HEK293 (cell line): ENCODE measurements at regions not wholly inside any gene's neighbourhood (a gene's known extent, or its start where the extent isn't known, plus 50 kb on each side); places are given as distances from the start of the nearest gene placed in this dataset.

ENCODE experiments used
- CTCF ChIA-PET: fragments of 350-600 bp; formaldehyde crosslinking; extraction: SDS; loops from one replicate; lab custom pipeline; 2021; ENCODE audit warnings: antibody characterized with exemption; lab: Yijun Ruan, JAX
- POLR2A ChIA-PET: fragments of 300-600 bp; formaldehyde crosslinking; extraction: SDS; loops from one replicate; lab custom pipeline; 2020; ENCODE audit warnings: antibody characterized with exemption, inconsistent platforms; lab: Yijun Ruan, JAX
- H3K27ac ChIP-seq: fragments of 200-500 bp; sonication (Bioruptor generic); 2 replicates; pipeline ENCODE4 v1.5.1; 2014; ENCODE audit warnings: low read depth, low read length, control low read depth, inconsistent platforms; ENCODE audit errors: extremely low read depth
- H3K36me3 ChIP-seq, 2 experiments: fragments of 200-500 bp in 1 of 2; sonication (Bioruptor generic) in 1 of 2; 1 replicate in 1 of 2; 2 replicates in 1 of 2; pipeline ENCODE4 v1.5.1; 2014 to 2017; ENCODE audit warnings: inconsistent platforms in 2 of 2, low read length in 2 of 2; ENCODE audit not compliant: control insufficient read depth in 2 of 2, insufficient read depth in 1 of 2
- H3K4me1 ChIP-seq: fragments of 200-500 bp; sonication (Bioruptor generic); 2 replicates; pipeline ENCODE4 v1.5.1; 2014; ENCODE audit warnings: mild to moderate bottlenecking, low read length, inconsistent platforms; ENCODE audit not compliant: control insufficient read depth, insufficient read depth
- H3K4me3 ChIP-seq: 2 replicates; pipeline ENCODE4 v1.5.1; 2011; ENCODE audit warnings: low read depth, mild to moderate bottlenecking, control low read depth, low read length, moderate library complexity
- H3K9me3 ChIP-seq: fragments of 200-500 bp; sonication (Bioruptor generic); 2 replicates; pipeline ENCODE4 v1.5.1; 2014; ENCODE audit warnings: low read depth, low read length, inconsistent platforms; ENCODE audit not compliant: control insufficient read depth, insufficient read depth
- GLI4 ChIP-seq: fragments of 450-650 bp; formaldehyde crosslinking; IDR thresholded peaks from 2 replicates; pipeline ENCODE4 v1.5.1; 2016; ENCODE audit warnings: missing biosample characterization, missing genetic modification characterization
- GLIS1 ChIP-seq: fragments of 450-650 bp; formaldehyde crosslinking; IDR thresholded peaks from 2 replicates; pipeline ENCODE4 v1.5.1; 2016; ENCODE audit warnings: missing biosample characterization, missing genetic modification characterization
- OSR2 ChIP-seq: fragments of 450-650 bp; formaldehyde crosslinking; IDR thresholded peaks from 2 replicates; pipeline ENCODE4 v1.5.1; 2016; ENCODE audit warnings: missing biosample characterization, missing genetic modification characterization
- RBAK ChIP-seq: fragments of 450-650 bp; formaldehyde crosslinking; IDR thresholded peaks from 2 replicates; pipeline ENCODE4 v1.5.1; 2016; ENCODE audit warnings: missing biosample characterization, missing genetic modification characterization
- SP7 ChIP-seq: fragments of 450-650 bp; formaldehyde crosslinking; IDR thresholded peaks from 2 replicates; pipeline ENCODE4 v1.5.1; 2016; ENCODE audit warnings: missing biosample characterization, missing genetic modification characterization
- ZBTB17 ChIP-seq: fragments of 450-650 bp; formaldehyde crosslinking; IDR thresholded peaks from 2 replicates; pipeline ENCODE4 v1.5.1; 2016; ENCODE audit warnings: missing biosample characterization, missing genetic modification characterization
- ZNF138 ChIP-seq: fragments of 450-650 bp; formaldehyde crosslinking; IDR thresholded peaks from 2 replicates; pipeline ENCODE4 v1.5.1; 2016; ENCODE audit warnings: missing biosample characterization, missing genetic modification characterization, borderline replicate concordance
- ZNF2 ChIP-seq: fragments of 450-650 bp; formaldehyde crosslinking; IDR thresholded peaks from 2 replicates; pipeline ENCODE4 v1.5.1; 2016; ENCODE audit warnings: missing biosample characterization, missing genetic modification characterization
- ZNF23 ChIP-seq: fragments of 450-650 bp; formaldehyde crosslinking; IDR thresholded peaks from 2 replicates; pipeline ENCODE4 v1.5.1; 2016; ENCODE audit warnings: missing biosample characterization, missing genetic modification characterization, borderline replicate concordance
- ZNF335 ChIP-seq: fragments of 450-650 bp; formaldehyde crosslinking; conservative IDR thresholded peaks from 2 replicates; pipeline ENCODE4 v1.5.1; 2016; ENCODE audit warnings: missing biosample characterization, missing genetic modification characterization
- ZNF391 ChIP-seq: fragments of 450-650 bp; formaldehyde crosslinking; IDR thresholded peaks from 2 replicates; pipeline ENCODE4 v1.5.1; 2016; ENCODE audit warnings: low read depth, missing biosample characterization, missing genetic modification characterization, borderline replicate concordance
- ZNF404 ChIP-seq: fragments of 450-650 bp; formaldehyde crosslinking; IDR thresholded peaks from 2 replicates; pipeline ENCODE4 v1.5.1; 2017; ENCODE audit warnings: missing biosample characterization, missing genetic modification characterization
- ZNF426 ChIP-seq: fragments of 450-650 bp; formaldehyde crosslinking; IDR thresholded peaks from 2 replicates; pipeline ENCODE4 v1.5.1; 2017; ENCODE audit warnings: missing biosample characterization, missing genetic modification characterization, mild to moderate bottlenecking, inconsistent platforms, moderate library complexity
- ZNF549 ChIP-seq: fragments of 450-650 bp; IDR thresholded peaks from 2 replicates; pipeline ENCODE4 v1.5.1; 2018; ENCODE audit warnings: missing biosample characterization, missing genetic modification characterization, mild to moderate bottlenecking, inconsistent platforms, moderate library complexity
- ZNF560 ChIP-seq: fragments of 450-650 bp; formaldehyde crosslinking; IDR thresholded peaks from 2 replicates; pipeline ENCODE4 v1.5.1; 2017; ENCODE audit warnings: missing biosample characterization, missing genetic modification characterization, borderline replicate concordance
- ZNF623 ChIP-seq: fragments of 450-650 bp; formaldehyde crosslinking; IDR thresholded peaks from 2 replicates; pipeline ENCODE4 v1.5.1; 2016; ENCODE audit warnings: missing biosample characterization, missing genetic modification characterization
- ZNF768 ChIP-seq: fragments of 450-650 bp; formaldehyde crosslinking; IDR thresholded peaks from 2 replicates; pipeline ENCODE4 v1.5.1; 2018; ENCODE audit warnings: missing biosample characterization, mild to moderate bottlenecking, missing genetic modification characterization
- TF ChIP-seq, protein P1 (sequence below): fragments of 450-650 bp; formaldehyde crosslinking; IDR thresholded peaks from 2 replicates; pipeline ENCODE4 v1.5.1; 2016; ENCODE audit warnings: missing biosample characterization, missing genetic modification characterization, borderline replicate concordance
- TF ChIP-seq, protein P2 (sequence below): fragments of 450-650 bp; formaldehyde crosslinking; IDR thresholded peaks from 2 replicates; pipeline ENCODE4 v1.5.1; 2016; ENCODE audit warnings: missing biosample characterization, missing genetic modification characterization
- TF ChIP-seq, protein P3 (sequence below): fragments of 450-650 bp; formaldehyde crosslinking; IDR thresholded peaks from 2 replicates; pipeline ENCODE4; 2016; ENCODE audit warnings: missing biosample characterization, missing genetic modification characterization
- TF ChIP-seq, protein P4 (sequence below): fragments of 450-650 bp; formaldehyde crosslinking; IDR thresholded peaks from 2 replicates; pipeline ENCODE4 v1.5.1; 2016; ENCODE audit warnings: missing biosample characterization, missing genetic modification characterization
- TF ChIP-seq, protein P5 (sequence below): fragments of 450-650 bp; formaldehyde crosslinking; conservative IDR thresholded peaks from 2 replicates; pipeline ENCODE4 v1.5.1; 2016; ENCODE audit warnings: low read depth, missing biosample characterization, missing genetic modification characterization
- TF ChIP-seq, protein P6 (sequence below): fragments of 450-650 bp; IDR thresholded peaks from 2 replicates; pipeline ENCODE4 v1.5.1; 2018; ENCODE audit warnings: missing biosample characterization, mild to moderate bottlenecking, missing genetic modification characterization

DNA sequence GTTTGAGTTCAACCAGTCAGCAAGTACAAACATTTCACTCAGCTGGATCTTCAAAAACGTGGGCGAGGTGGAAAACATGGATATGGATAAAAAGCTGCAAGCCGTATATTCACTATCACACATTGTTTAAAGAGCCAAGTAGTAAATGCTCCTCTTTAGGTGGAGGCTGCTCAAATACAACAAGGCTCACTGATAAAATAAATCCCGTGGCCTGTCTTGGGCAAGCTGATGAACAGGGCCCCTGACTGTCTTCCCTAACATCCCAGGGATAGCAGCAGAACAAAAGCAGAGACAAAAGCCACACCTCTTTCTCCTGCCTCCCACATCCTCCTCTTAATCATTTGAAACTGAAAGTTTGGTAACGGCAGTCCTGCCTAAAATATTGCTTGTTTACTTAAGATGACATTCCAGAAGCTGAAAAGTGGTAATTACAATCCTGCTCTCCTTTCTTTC lies 357.7 kb downstream of the TTLL7 start:
- Histone ChIP-seq H3K4me1 (peaks cover 8% of the 10 kb centered on the region; the same call in 1 of the 2 replicates), H3K9me3 (no peaks in the 10 kb centered on the region), H3K4me3 (no peak overlapping the region), H3K36me3 (no peaks in the 10 kb centered on the region), H3K27ac (no peak overlapping the region)
- ChIA-PET POLR2A (no interaction called here), CTCF (interaction anchor here (0.6 to 0.7 kb wide), 2 partner anchors 902 to 1440 kb away, joined by 3 read pairs; no protein-coding TSS in a partner anchor)
- TF ChIP-seq RBAK (tag by site-specific recombination), result no peak
- no peak for TF ChIP-seq ZNF391 (tag by site-specific recombination)
- TF ChIP-seq, protein P1, sequence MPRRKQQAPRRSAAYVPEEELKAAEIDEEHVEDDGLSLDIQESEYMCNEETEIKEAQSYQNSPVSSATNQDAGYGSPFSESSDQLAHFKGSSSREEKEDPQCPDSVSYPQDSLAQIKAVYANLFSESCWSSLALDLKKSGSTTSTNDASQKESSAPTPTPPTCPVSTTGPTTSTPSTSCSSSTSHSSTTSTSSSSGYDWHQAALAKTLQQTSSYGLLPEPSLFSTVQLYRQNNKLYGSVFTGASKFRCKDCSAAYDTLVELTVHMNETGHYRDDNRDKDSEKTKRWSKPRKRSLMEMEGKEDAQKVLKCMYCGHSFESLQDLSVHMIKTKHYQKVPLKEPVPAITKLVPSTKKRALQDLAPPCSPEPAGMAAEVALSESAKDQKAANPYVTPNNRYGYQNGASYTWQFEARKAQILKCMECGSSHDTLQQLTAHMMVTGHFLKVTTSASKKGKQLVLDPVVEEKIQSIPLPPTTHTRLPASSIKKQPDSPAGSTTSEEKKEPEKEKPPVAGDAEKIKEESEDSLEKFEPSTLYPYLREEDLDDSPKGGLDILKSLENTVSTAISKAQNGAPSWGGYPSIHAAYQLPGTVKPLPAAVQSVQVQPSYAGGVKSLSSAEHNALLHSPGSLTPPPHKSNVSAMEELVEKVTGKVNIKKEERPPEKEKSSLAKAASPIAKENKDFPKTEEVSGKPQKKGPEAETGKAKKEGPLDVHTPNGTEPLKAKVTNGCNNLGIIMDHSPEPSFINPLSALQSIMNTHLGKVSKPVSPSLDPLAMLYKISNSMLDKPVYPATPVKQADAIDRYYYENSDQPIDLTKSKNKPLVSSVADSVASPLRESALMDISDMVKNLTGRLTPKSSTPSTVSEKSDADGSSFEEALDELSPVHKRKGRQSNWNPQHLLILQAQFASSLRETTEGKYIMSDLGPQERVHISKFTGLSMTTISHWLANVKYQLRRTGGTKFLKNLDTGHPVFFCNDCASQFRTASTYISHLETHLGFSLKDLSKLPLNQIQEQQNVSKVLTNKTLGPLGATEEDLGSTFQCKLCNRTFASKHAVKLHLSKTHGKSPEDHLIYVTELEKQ (tag by site-specific recombination), result no peak
- no peak for TF ChIP-seq ZNF549 (tag by site-specific recombination)
- 0 out of 2 replicates have a peak, but pooled peaks have one; percentile 21 for TF ChIP-seq ZBTB17 (tag by site-specific recombination)
- TF ChIP-seq, protein P2, sequence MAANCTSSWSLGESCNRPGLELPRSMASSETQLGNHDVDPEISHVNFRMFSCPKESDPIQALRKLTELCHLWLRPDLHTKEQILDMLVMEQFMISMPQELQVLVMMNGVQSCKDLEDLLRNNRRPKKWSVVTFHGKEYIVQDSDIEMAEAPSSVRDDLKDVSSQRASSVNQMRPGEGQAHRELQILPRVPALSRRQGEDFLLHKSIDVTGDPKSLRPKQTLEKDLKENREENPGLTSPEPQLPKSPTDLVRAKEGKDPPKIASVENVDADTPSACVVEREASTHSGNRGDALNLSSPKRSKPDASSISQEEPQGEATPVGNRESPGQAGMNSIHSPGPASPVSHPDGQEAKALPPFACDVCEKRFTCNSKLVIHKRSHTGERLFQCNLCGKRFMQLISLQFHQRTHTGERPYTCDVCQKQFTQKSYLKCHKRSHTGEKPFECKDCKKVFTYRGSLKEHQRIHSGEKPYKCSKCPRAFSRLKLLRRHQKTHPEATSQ (tag by site-specific recombination), result no peak
- TF ChIP-seq OSR2, result no peak
- 0 out of 2 replicates have a peak, but pooled peaks have one; percentile 3 for TF ChIP-seq ZNF335 (tag by site-specific recombination)
- TF ChIP-seq ZNF768 (tag by site-specific recombination), result no peak
- no peak for TF ChIP-seq ZNF426 (tag by site-specific recombination)
- TF ChIP-seq ZNF404, result no peak
- TF ChIP-seq, protein P3, sequence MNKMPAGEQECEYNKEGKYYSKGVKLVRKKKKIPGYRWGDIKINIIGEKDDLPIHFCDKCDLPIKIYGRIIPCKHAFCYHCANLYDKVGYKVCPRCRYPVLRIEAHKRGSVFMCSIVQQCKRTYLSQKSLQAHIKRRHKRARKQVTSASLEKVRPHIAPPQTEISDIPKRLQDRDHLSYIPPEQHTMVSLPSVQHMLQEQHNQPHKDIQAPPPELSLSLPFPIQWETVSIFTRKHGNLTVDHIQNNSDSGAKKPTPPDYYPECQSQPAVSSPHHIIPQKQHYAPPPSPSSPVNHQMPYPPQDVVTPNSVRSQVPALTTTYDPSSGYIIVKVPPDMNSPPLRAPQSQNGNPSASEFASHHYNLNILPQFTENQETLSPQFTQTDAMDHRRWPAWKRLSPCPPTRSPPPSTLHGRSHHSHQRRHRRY (tag by site-specific recombination), result no peak
- TF ChIP-seq GLI4 (tag by site-specific recombination), result no peak
- no peak for TF ChIP-seq GLIS1 (tag by site-specific recombination)
- TF ChIP-seq ZNF23 (tag by site-specific recombination), result no peak
- peak; percentile 69 for TF ChIP-seq SP7
- no peak for TF ChIP-seq ZNF138
- no peak for TF ChIP-seq ZNF560 (tag by site-specific recombination)
- TF ChIP-seq, protein P4, sequence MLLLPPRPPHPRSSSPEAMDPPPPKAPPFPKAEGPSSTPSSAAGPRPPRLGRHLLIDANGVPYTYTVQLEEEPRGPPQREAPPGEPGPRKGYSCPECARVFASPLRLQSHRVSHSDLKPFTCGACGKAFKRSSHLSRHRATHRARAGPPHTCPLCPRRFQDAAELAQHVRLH (tag by site-specific recombination), result no peak
- TF ChIP-seq, protein P5, sequence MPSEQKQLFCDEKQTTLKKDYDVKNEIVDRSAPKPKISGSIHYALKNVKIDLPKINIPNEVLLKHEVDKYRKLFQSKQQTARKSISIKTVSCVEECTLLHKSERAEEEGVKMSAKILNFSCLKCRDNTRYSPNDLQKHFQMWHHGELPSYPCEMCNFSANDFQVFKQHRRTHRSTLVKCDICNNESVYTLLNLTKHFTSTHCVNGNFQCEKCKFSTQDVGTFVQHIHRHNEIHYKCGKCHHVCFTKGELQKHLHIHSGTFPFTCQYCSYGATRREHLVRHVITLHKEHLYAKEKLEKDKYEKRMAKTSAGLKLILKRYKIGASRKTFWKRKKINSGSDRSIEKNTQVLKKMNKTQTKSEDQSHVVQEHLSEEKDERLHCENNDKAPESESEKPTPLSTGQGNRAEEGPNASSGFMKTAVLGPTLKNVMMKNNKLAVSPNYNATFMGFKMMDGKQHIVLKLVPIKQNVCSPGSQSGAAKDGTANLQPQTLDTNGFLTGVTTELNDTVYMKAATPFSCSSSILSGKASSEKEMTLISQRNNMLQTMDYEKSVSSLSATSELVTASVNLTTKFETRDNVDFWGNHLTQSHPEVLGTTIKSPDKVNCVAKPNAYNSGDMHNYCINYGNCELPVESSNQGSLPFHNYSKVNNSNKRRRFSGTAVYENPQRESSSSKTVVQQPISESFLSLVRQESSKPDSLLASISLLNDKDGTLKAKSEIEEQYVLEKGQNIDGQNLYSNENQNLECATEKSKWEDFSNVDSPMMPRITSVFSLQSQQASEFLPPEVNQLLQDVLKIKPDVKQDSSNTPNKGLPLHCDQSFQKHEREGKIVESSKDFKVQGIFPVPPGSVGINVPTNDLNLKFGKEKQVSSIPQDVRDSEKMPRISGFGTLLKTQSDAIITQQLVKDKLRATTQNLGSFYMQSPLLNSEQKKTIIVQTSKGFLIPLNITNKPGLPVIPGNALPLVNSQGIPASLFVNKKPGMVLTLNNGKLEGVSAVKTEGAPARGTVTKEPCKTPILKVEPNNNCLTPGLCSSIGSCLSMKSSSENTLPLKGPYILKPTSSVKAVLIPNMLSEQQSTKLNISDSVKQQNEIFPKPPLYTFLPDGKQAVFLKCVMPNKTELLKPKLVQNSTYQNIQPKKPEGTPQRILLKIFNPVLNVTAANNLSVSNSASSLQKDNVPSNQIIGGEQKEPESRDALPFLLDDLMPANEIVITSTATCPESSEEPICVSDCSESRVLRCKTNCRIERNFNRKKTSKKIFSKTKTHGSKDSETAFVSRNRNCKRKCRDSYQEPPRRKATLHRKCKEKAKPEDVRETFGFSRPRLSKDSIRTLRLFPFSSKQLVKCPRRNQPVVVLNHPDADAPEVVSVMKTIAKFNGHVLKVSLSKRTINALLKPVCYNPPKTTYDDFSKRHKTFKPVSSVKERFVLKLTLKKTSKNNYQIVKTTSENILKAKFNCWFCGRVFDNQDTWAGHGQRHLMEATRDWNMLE (tag by site-specific recombination), result no peak
- TF ChIP-seq, protein P6, sequence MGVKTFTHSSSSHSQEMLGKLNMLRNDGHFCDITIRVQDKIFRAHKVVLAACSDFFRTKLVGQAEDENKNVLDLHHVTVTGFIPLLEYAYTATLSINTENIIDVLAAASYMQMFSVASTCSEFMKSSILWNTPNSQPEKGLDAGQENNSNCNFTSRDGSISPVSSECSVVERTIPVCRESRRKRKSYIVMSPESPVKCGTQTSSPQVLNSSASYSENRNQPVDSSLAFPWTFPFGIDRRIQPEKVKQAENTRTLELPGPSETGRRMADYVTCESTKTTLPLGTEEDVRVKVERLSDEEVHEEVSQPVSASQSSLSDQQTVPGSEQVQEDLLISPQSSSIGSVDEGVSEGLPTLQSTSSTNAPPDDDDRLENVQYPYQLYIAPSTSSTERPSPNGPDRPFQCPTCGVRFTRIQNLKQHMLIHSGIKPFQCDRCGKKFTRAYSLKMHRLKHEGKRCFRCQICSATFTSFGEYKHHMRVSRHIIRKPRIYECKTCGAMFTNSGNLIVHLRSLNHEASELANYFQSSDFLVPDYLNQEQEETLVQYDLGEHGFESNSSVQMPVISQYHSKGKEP (tag by site-specific recombination), result no peak
- no peak for TF ChIP-seq ZNF2 (tag by site-specific recombination)
- no peak for TF ChIP-seq ZNF623 (tag by site-specific recombination)
